Smooth muscle cell (in vitro differentiated cells): ENCODE measurements at regions not wholly inside any gene's neighbourhood (a gene's known extent, or its start where the extent isn't known, plus 50 kb on each side); places are given as distances from the start of the nearest gene placed in this dataset.

Experiments
- DNase-seq: peaks from one replicate; lab custom pipeline; 2025; ENCODE audit not compliant: unreplicated experiment; lab: John Stamatoyannopoulos, UW
- H2AFZ ChIP-seq: fragments of 200-600 bp; sonication (generic); 2 replicates; pipeline ENCODE4 v1.6.0; 2016; ENCODE audit warnings: antibody characterized with exemption, low read depth, mild to moderate bottlenecking
- H3F3A ChIP-seq: fragments of 200-600 bp; sonication (generic); 2 replicates; pipeline ENCODE4 v1.6.0; 2017; ENCODE audit warnings: antibody characterized with exemption, low read depth
- H3K27ac ChIP-seq: fragments of 200-600 bp; sonication (generic); 2 replicates; pipeline ENCODE4 v1.5.1; 2016; ENCODE audit warnings: low read depth, mild to moderate bottlenecking
- H3K27me3 ChIP-seq: fragments of 200-600 bp; sonication (generic); 2 replicates; pipeline ENCODE4 v1.6.1; 2016; ENCODE audit warnings: low read depth, mild to moderate bottlenecking
- H3K36me3 ChIP-seq: fragments of 200-600 bp; sonication (generic); 2 replicates; pipeline ENCODE4 v1.5.1; 2016; ENCODE audit warnings: low read depth
- H3K4me1 ChIP-seq: fragments of 200-600 bp; sonication (generic); 2 replicates; pipeline ENCODE4 v1.5.1; 2016; ENCODE audit warnings: low read depth
- H3K4me2 ChIP-seq: fragments of 200-600 bp; sonication (generic); 2 replicates; pipeline ENCODE4 v1.6.0; 2016; ENCODE audit warnings: mild to moderate bottlenecking
- H3K4me3 ChIP-seq: fragments of 200-600 bp; sonication (generic); 2 replicates; pipeline ENCODE4 v1.5.1; 2016; ENCODE audit warnings: mild to moderate bottlenecking
- H3K79me2 ChIP-seq: fragments of 200-600 bp; sonication (generic); 2 replicates; pipeline ENCODE4 v1.6.0; 2016; ENCODE audit warnings: low read depth, mild to moderate bottlenecking
- H3K9ac ChIP-seq: fragments of 200-600 bp; sonication (generic); 2 replicates; pipeline ENCODE4 v1.6.0; 2016; ENCODE audit warnings: low read depth
- H3K9me3 ChIP-seq: fragments of 200-600 bp; sonication (generic); replicated peaks from 2 replicates; pipeline ENCODE4 v1.5.1; 2016; ENCODE audit warnings: low read depth
- H4K20me1 ChIP-seq: fragments of 200-600 bp; sonication (generic); 2 replicates; pipeline ENCODE4 v1.6.0; 2016; ENCODE audit warnings: low read depth
- CTCF ChIP-seq: fragments of 200-600 bp; sonication (generic); IDR thresholded peaks from 2 replicates; pipeline ENCODE4 v1.5.1; 2017; ENCODE audit warnings: borderline replicate concordance, mild to moderate bottlenecking, antibody characterized with exemption; ENCODE audit not compliant: insufficient read depth, poor library complexity, severe bottlenecking
- WGBS: methylation state at CpG from one replicate; pipeline ENCODE4 v1.1.7; 2016; ENCODE audit warnings: low lambda C conversion rate; 5-methylcytosine and 5-hydroxymethylcytosine counted together

GRCh38 chr15:85311647-85312046 lies 68.8 kb upstream of the AKAP13 start:
- no peaks in the 10 kb centered on the region for H3K27me3 ChIP-seq
- 81% methylated on average over 2 of the region's 2 CpGs for WGBS
- H3F3A ChIP-seq: peaks cover 23% of the 10 kb centered on the region

GRCh38 chr15:85312486-85312885 lies 67.9 kb upstream of the AKAP13 start:
- no peak overlapping the region for H2AFZ ChIP-seq
- TF ChIP-seq CTCF: no peak
- no peaks in the 10 kb centered on the region for H3K79me2 ChIP-seq
- H3K4me3 ChIP-seq: no peak overlapping the region
- peak overlapping the region; percentile 2 for H3K4me2 ChIP-seq
- peak overlapping the region; percentile 83 for H3K27ac ChIP-seq
- no peaks in the 10 kb centered on the region for H4K20me1 ChIP-seq
- H3K27me3 ChIP-seq: no peaks in the 10 kb centered on the region
- H3K4me1 ChIP-seq: peaks cover 19% of the 10 kb centered on the region
- peaks cover 26% of the 10 kb centered on the region for H3F3A ChIP-seq
- no peaks in the 10 kb centered on the region for H3K36me3 ChIP-seq
- H3K9me3 ChIP-seq: no peaks in the 10 kb centered on the region
- 49% methylated on average over 5 of the region's 5 CpGs for WGBS
- no peak for DNase-seq
- H3K9ac ChIP-seq: peak overlapping the region; percentile 48

More at GRCh38 chr15:85311647-85312046, 68.8 kb upstream of the AKAP13 start:
- Histone ChIP-seq H3K79me2 (no peaks in the 10 kb centered on the region), H4K20me1 (no peaks in the 10 kb centered on the region), H3K9ac (no peak overlapping the region), H3K27ac (peak overlapping the region; percentile 83), H3K4me3 (no peak overlapping the region), H3K4me1 (peaks cover 15% of the 10 kb centered on the region), H3K9me3 (no peaks in the 10 kb centered on the region), H3K36me3 (no peaks in the 10 kb centered on the region), H2AFZ (no peak overlapping the region), H3K4me2 (no peak overlapping the region)
- TF ChIP-seq CTCF: no peak
- DNase-seq: no peak

GRCh38 chr15:85312929-85313331 lies 67.5 kb upstream of the AKAP13 start:
- peaks cover 19% of the 10 kb centered on the region for H3K4me1 ChIP-seq
- no peaks in the 10 kb centered on the region for H3K27me3 ChIP-seq
- peaks cover 30% of the 10 kb centered on the region for H3F3A ChIP-seq
- no peak for DNase-seq
- no peaks in the 10 kb centered on the region for H3K36me3 ChIP-seq
- peak overlapping the region; percentile 2 for H3K4me2 ChIP-seq
- no peak overlapping the region for H3K4me3 ChIP-seq
- 95% methylated on average over 2 of the region's 2 CpGs for WGBS
- no peaks in the 10 kb centered on the region for H3K9me3 ChIP-seq
- no peaks in the 10 kb centered on the region for H4K20me1 ChIP-seq
- H3K79me2 ChIP-seq: no peaks in the 10 kb centered on the region
- TF ChIP-seq CTCF: no peak
- H3K27ac ChIP-seq: peak overlapping the region; percentile 83
- H3K9ac ChIP-seq: peak overlapping the region; percentile 48
- H2AFZ ChIP-seq: peak overlapping the region; percentile 11

- Histone ChIP-seq H3K9ac (peak overlapping the region; percentile 48), H3K4me3 (no peak overlapping the region), H2AFZ (peak overlapping the region; percentile 11), H3K79me2 (no peaks in the 10 kb centered on the region), H3K27ac (peak overlapping the region; percentile 83), H3K27me3 (no peaks in the 10 kb centered on the region), H3K36me3 (no peaks in the 10 kb centered on the region), H4K20me1 (no peaks in the 10 kb centered on the region), H3K4me1 (peaks cover 19% of the 10 kb centered on the region), H3K9me3 (no peaks in the 10 kb centered on the region), H3F3A (peaks cover 33% of the 10 kb centered on the region), H3K4me2 (peak overlapping the region; percentile 2)
- no peak for TF ChIP-seq CTCF
- WGBS: 39% methylated on average over 1 of the region's 1 CpG
- DNase-seq: no peak
These were observed 67.1 kb upstream of the AKAP13 start for GRCh38 chr15:85313339-85313738.
